PFSK-1 (cell line): ENCODE measurements at regions not wholly inside any gene's neighbourhood (a gene's known extent, or its start where the extent isn't known, plus 50 kb on each side); places are given as distances from the start of the nearest gene placed in this dataset.

Experiments used
- FOXP2 ChIP-seq: optimal IDR thresholded peaks from 2 replicates; pipeline ENCODE3; 2011; ENCODE audit warnings: borderline replicate concordance, control low read depth, inconsistent platforms; ENCODE audit not compliant: insufficient read depth; ENCODE audit errors: extremely low read length, extremely low read depth
- POLR2AphosphoS5 ChIP-seq: IDR thresholded peaks from 2 replicates; pipeline ENCODE4 v1.6.1; 2012; ENCODE audit warnings: low read depth, mild to moderate bottlenecking, control low read depth, low read length, moderate library complexity
- SIN3A ChIP-seq: IDR thresholded peaks from 2 replicates; pipeline ENCODE4 v1.6.1; 2012; ENCODE audit warnings: mild to moderate bottlenecking, low read length, moderate library complexity, borderline replicate concordance; ENCODE audit not compliant: insufficient read depth
- TAF1 ChIP-seq: IDR thresholded peaks from 2 replicates; pipeline ENCODE4 v1.6.1; 2012; ENCODE audit warnings: low read length, control low read depth, borderline replicate concordance; ENCODE audit not compliant: insufficient read depth
- TF ChIP-seq, protein P1 (sequence below), 2 experiments: IDR thresholded peaks; 2 replicates each; pipeline versions ENCODE4 v1.6.1 to v1.8.0; 2011 to 2012; ENCODE audit warnings: low read depth in 2 of 2, low read length in 2 of 2, control low read depth in 1 of 2, inconsistent platforms in 1 of 2, mild to moderate bottlenecking in 1 of 2, moderate library complexity in 1 of 2; ENCODE audit not compliant: insufficient read depth in 1 of 2

DNA sequence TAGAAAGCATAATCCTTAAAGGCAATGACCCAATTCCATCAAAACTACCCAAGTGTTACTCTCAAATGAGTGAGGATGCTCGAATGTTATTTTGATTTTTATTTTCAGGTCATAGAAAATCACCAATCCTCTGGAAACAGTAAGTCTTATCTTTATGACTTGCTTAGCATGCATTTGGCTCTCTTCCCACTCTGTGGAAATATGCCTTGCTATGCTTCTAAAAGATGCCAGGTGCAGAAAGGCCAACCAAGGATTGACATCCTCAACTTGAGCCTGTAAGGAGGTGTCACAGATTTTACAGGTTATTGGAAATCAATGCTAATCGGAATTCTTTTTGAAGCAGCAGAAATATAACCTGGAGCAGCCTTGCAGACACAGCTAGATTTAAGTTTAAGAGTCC, 543.9 kb upstream of the LINC00305 start:
- TF ChIP-seq TAF1 (no peak), SIN3A (no peak), FOXP2 (no peak), POLR2AphosphoS5 (no peak)
- TF ChIP-seq, protein P1, sequence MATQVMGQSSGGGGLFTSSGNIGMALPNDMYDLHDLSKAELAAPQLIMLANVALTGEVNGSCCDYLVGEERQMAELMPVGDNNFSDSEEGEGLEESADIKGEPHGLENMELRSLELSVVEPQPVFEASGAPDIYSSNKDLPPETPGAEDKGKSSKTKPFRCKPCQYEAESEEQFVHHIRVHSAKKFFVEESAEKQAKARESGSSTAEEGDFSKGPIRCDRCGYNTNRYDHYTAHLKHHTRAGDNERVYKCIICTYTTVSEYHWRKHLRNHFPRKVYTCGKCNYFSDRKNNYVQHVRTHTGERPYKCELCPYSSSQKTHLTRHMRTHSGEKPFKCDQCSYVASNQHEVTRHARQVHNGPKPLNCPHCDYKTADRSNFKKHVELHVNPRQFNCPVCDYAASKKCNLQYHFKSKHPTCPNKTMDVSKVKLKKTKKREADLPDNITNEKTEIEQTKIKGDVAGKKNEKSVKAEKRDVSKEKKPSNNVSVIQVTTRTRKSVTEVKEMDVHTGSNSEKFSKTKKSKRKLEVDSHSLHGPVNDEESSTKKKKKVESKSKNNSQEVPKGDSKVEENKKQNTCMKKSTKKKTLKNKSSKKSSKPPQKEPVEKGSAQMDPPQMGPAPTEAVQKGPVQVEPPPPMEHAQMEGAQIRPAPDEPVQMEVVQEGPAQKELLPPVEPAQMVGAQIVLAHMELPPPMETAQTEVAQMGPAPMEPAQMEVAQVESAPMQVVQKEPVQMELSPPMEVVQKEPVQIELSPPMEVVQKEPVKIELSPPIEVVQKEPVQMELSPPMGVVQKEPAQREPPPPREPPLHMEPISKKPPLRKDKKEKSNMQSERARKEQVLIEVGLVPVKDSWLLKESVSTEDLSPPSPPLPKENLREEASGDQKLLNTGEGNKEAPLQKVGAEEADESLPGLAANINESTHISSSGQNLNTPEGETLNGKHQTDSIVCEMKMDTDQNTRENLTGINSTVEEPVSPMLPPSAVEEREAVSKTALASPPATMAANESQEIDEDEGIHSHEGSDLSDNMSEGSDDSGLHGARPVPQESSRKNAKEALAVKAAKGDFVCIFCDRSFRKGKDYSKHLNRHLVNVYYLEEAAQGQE (IDR thresholded peaks at IDR 0.05; ENCODE audit: insufficient read depth in 1 of 2, low read depth in 2 of 2, low read length in 2 of 2) = no peak

DNA sequence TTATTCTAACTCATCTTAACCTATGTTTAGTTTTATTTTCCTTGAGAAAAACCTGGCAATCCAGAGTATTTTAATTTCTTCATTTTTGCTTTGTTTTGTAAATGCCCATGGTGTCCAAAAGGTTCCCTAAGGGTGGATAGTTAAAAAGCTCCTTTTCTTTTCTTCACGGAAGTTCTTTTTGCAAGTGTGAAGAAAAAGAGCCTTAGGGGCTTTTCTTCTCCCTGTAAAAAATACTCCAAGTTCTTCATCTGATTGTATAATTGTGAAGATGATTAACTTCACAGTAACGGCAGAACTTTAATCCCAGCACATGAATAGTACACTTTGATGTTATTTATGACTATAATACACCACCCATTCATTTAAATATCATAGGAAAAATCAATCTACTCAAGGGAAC, 530.2 kb upstream of the LINC00305 start:
- no peak for TF ChIP-seq FOXP2
- TF ChIP-seq, protein P1 (IDR thresholded peaks at IDR 0.05; ENCODE audit: insufficient read depth in 1 of 2, low read depth in 2 of 2, low read length in 2 of 2) = no peak
- no peak for TF ChIP-seq POLR2AphosphoS5
- TF ChIP-seq SIN3A = no peak
- no peak for TF ChIP-seq TAF1

DNA sequence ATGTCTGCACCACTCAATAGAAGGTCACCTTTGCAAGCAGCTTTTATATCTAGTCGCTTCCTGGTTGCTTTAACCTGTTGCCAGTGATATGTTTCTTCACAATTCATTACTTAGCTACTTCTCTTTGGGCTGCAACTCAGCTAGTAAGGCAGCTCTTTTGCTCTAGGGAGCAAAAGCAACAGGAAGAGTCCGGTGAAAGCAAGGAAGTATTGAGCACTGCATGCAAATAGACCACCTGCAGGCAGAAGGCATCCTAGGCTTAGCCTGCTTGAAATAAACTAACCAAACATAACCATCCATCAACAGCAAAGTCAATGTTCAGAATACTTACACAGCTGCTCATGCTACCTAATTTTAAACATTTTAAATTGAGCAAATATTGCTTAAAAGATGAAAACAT, 529.2 kb upstream of the LINC00305 start:
- no peak for TF ChIP-seq SIN3A
- no peak for TF ChIP-seq POLR2AphosphoS5
- TF ChIP-seq TAF1 = no peak
- no peak for TF ChIP-seq FOXP2
- TF ChIP-seq, protein P1 (IDR thresholded peaks at IDR 0.05; ENCODE audit: insufficient read depth in 1 of 2, low read depth in 2 of 2, low read length in 2 of 2) = no peak

DNA sequence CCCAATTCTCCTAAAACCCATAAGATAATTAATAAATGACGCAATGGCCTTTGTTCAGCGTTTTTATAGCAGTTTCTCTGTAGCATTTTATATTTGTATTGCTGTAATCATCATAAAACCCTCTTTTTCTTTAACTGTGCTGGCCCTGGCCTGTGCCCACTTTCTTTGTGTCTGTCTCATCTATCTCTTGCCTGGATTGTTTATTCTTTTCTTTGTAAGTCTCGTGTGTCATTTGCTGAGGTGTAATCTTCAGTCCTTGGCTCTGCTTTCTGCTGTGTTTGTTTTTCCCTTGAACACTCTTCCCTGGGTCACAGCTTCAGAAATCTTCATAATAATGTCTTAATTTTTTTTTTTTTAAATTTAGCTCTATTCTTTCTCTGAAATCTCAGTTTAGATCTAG, 525.8 kb upstream of the LINC00305 start:
- TF ChIP-seq POLR2AphosphoS5 (no peak), SIN3A (no peak), TAF1 (no peak), FOXP2 (no peak)
- TF ChIP-seq, protein P1 (IDR thresholded peaks at IDR 0.05; ENCODE audit: insufficient read depth in 1 of 2, low read depth in 2 of 2, low read length in 2 of 2) = no peak

DNA sequence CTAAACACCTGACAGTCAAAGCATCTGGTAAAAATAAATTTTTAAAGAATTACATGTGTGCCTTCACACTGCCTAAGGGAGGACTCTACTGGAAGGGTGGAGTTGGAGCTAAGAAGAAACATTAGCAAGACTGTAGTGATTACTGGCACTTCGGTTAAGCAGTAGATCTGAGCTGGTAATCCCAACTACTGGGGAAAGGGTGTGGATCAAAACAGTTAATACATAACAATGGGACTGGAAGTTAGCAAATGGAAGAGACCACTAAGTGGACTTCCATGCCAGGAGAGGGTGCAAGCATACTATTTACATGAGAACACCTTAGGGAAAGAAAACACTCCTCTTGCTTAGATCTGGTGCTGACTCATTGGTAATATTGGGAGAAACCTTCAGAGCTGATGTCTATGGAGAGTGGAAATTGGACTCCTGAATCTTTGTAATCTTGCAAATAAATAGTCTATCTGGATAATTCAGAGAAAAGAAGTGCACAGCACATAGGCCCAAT, 519.6 kb upstream of the LINC00305 start:
- TF ChIP-seq, protein P1 (IDR thresholded peaks at IDR 0.05; ENCODE audit: insufficient read depth in 1 of 2, low read depth in 2 of 2, low read length in 2 of 2) = no peak
- no peak for TF ChIP-seq SIN3A
- TF ChIP-seq TAF1 = no peak
- TF ChIP-seq POLR2AphosphoS5 = no peak
- TF ChIP-seq FOXP2 = no peak
